H9 (cell line): ENCODE measurements at regions not wholly inside any gene's neighbourhood (a gene's known extent, or its start where the extent isn't known, plus 50 kb on each side); places are given as distances from the start of the nearest gene placed in this dataset.
A peak's percentile ranks its signal among the peaks of the same experiment; 100 is the strongest.

Source experiments
- DNase-seq: peaks from one replicate; pipeline ENCODE4 v3.0.0-alpha.2; 2017
- H2AFZ ChIP-seq: one replicate; pipeline ENCODE4 v1.6.1; 2013; ENCODE audit warnings: mild to moderate bottlenecking, low read length, control low read depth, moderate library complexity
- H2AK5ac ChIP-seq: 2 replicates; pipeline ENCODE4 v1.6.1; 2013; ENCODE audit warnings: low read length, control low read depth, mixed read lengths; ENCODE audit not compliant: insufficient read length
- H2BK120ac ChIP-seq: one replicate; pipeline ENCODE4 v1.6.1; 2013; ENCODE audit warnings: low read depth, mild to moderate bottlenecking, low read length, control low read depth, inconsistent platforms; ENCODE audit not compliant: poor library complexity, severe bottlenecking
- H2BK12ac ChIP-seq: 2 replicates; pipeline ENCODE4 v1.6.1; 2013; ENCODE audit warnings: low read length, control low read depth, mixed read lengths, low read depth; ENCODE audit not compliant: insufficient read length
- H2BK15ac ChIP-seq: 2 replicates; pipeline ENCODE4 v1.6.1; 2013; ENCODE audit warnings: low read depth, low read length, control low read depth
- H2BK20ac ChIP-seq: one replicate; pipeline ENCODE4 v1.6.1; 2013; ENCODE audit warnings: low read depth, mild to moderate bottlenecking, low read length, control low read depth, inconsistent platforms; ENCODE audit not compliant: poor library complexity, severe bottlenecking
- H2BK5ac ChIP-seq: 2 replicates; pipeline ENCODE4 v1.6.1; 2013; ENCODE audit warnings: low read length, control low read depth, mixed read lengths; ENCODE audit not compliant: insufficient read length
- H3K14ac ChIP-seq: 2 replicates; pipeline ENCODE4 v1.6.1; 2013; ENCODE audit warnings: low read length, control low read depth; ENCODE audit not compliant: insufficient read depth
- H3K18ac ChIP-seq: 2 replicates; pipeline ENCODE4 v1.6.1; 2013; ENCODE audit warnings: low read depth, mild to moderate bottlenecking, mixed read lengths, low read length, control low read depth; ENCODE audit not compliant: insufficient read length
- H3K23ac ChIP-seq: 2 replicates; pipeline ENCODE4 v1.6.1; 2013; ENCODE audit warnings: low read length, control low read depth, mixed read lengths, low read depth; ENCODE audit not compliant: insufficient read length
- H3K23me2 ChIP-seq: 2 replicates; pipeline ENCODE4 v1.6.1; 2013; ENCODE audit warnings: low read depth, mild to moderate bottlenecking, mixed read lengths, low read length, control low read depth; ENCODE audit not compliant: insufficient read length, poor library complexity, severe bottlenecking
- H3K27ac ChIP-seq: 2 replicates; pipeline ENCODE4 v1.5.1; 2013; ENCODE audit warnings: low read length, control low read depth, mixed read lengths, low read depth; ENCODE audit not compliant: insufficient read length
- H3K27me3 ChIP-seq: 2 replicates; pipeline ENCODE4 v1.6.1; 2013; ENCODE audit warnings: low read length, control low read depth, inconsistent platforms; ENCODE audit not compliant: insufficient read depth
- H3K4ac ChIP-seq: 2 replicates; pipeline ENCODE4 v1.6.1; 2013; ENCODE audit warnings: low read depth, mild to moderate bottlenecking, control low read depth, inconsistent platforms, low read length, moderate library complexity
- H3K4me1 ChIP-seq: 2 replicates; pipeline ENCODE4 v1.6.1; 2013; ENCODE audit warnings: low read length, control low read depth, inconsistent platforms; ENCODE audit not compliant: insufficient read depth
- H3K4me2 ChIP-seq: 2 replicates; pipeline ENCODE4 v1.6.1; 2013; ENCODE audit warnings: low read length, control low read depth, mixed read lengths; ENCODE audit not compliant: insufficient read length, insufficient read depth
- H3K56ac ChIP-seq: 2 replicates; pipeline ENCODE4 v1.6.1; 2013; ENCODE audit warnings: low read depth, mild to moderate bottlenecking, mixed read lengths, low read length, control low read depth; ENCODE audit not compliant: insufficient read length
- H3K79me1 ChIP-seq: 2 replicates; pipeline ENCODE4 v1.6.1; 2013; ENCODE audit warnings: low read depth, mild to moderate bottlenecking, moderate library complexity, low read length, control low read depth, inconsistent platforms; ENCODE audit not compliant: insufficient read depth, poor library complexity, severe bottlenecking
- H3K79me2 ChIP-seq: 2 replicates; pipeline ENCODE4 v1.6.1; 2013; ENCODE audit warnings: low read length, control low read depth, inconsistent platforms; ENCODE audit not compliant: insufficient read depth
- H3K9ac ChIP-seq: 2 replicates; pipeline ENCODE4 v1.6.1; 2013; ENCODE audit warnings: low read length, control low read depth, mixed read lengths; ENCODE audit not compliant: insufficient read length; ENCODE audit errors: extremely low read depth
- H3K9me3 ChIP-seq: one replicate; pipeline ENCODE4 v1.6.1; 2013; ENCODE audit warnings: low read depth, low read length, inconsistent platforms; ENCODE audit not compliant: control insufficient read depth
- H3T11ph ChIP-seq: one replicate; pipeline ENCODE4 v1.6.1; 2013; ENCODE audit warnings: mild to moderate bottlenecking, low read length, control low read depth, inconsistent platforms
- H4K20me1 ChIP-seq: one replicate; pipeline ENCODE4 v1.6.1; 2013; ENCODE audit not compliant: control insufficient read depth, insufficient read length, insufficient read depth
- H4K5ac ChIP-seq: 2 replicates; pipeline ENCODE4 v1.6.1; 2013; ENCODE audit warnings: low read depth, mild to moderate bottlenecking, mixed read lengths, low read length, control low read depth; ENCODE audit not compliant: insufficient read length
- H4K8ac ChIP-seq: replicated peaks from 2 replicates; pipeline ENCODE4 v1.6.1; 2013; ENCODE audit warnings: low read length, control low read depth, mixed read lengths, low read depth; ENCODE audit not compliant: insufficient read length
- H4K91ac ChIP-seq: 2 replicates; pipeline ENCODE4 v1.6.1; 2013; ENCODE audit warnings: low read depth, mild to moderate bottlenecking, moderate library complexity, mixed read lengths, low read length, control low read depth; ENCODE audit not compliant: insufficient read length
- H3K27ac Mint-ChIP-seq, 3 experiments: 2 replicates in 2 of 3; 3 replicates in 1 of 3; pipeline ENCODE4 v1.8.0; 2020 to 2021; ENCODE audit warnings: mixed read lengths in 3 of 3, mild to moderate bottlenecking in 1 of 3, moderate library complexity in 1 of 3
- H3K27me3 Mint-ChIP-seq: 2 replicates; pipeline ENCODE4 v1.8.0; 2021; ENCODE audit warnings: low read depth, mild to moderate bottlenecking, moderate library complexity, mixed read lengths
- H3K36me3 Mint-ChIP-seq, 3 experiments: 2 replicates in 2 of 3; 3 replicates in 1 of 3; pipeline ENCODE4 v1.8.0; 2020 to 2021; ENCODE audit warnings: low read depth in 3 of 3, mixed read lengths in 3 of 3; ENCODE audit not compliant: insufficient read depth in 1 of 3
- H3K4me1 Mint-ChIP-seq, 2 experiments: 2 replicates each; pipeline ENCODE4 v1.8.0; 2020; ENCODE audit warnings: mixed read lengths in 2 of 2
- H3K4me3 Mint-ChIP-seq, 2 experiments: 2 replicates in 1 of 2; 3 replicates in 1 of 2; pipeline ENCODE4 v1.8.0; 2020 to 2021; ENCODE audit warnings: mild to moderate bottlenecking in 2 of 2, mixed read lengths in 2 of 2, moderate library complexity in 1 of 2
- H3K9me3 Mint-ChIP-seq, 2 experiments: 2 replicates in 1 of 2; 3 replicates in 1 of 2; pipeline ENCODE4 v1.8.0; 2020; ENCODE audit warnings: mild to moderate bottlenecking in 2 of 2, mixed read lengths in 2 of 2, moderate library complexity in 1 of 2
- WGBS: extraction: QIAGEN DNeasy Blood & Tissue Kit; methylation state at CpG from one replicate; pipeline ENCODE4 v1.1.7; 2013; ENCODE audit warnings: missing lambda C conversion rate, low lambda C conversion rate, mixed read lengths; ENCODE audit not compliant: insufficient read length; ENCODE audit errors: extremely low coverage; 5-methylcytosine and 5-hydroxymethylcytosine counted together
- TF ChIP-seq, protein P1 (sequence below): fragments of 200-600 bp; sonication (generic); conservative IDR thresholded peaks from 3 replicates; pipeline ENCODE4 v1.8.0; 2021; ENCODE audit warnings: antibody characterized with exemption, mild to moderate bottlenecking

DNA sequence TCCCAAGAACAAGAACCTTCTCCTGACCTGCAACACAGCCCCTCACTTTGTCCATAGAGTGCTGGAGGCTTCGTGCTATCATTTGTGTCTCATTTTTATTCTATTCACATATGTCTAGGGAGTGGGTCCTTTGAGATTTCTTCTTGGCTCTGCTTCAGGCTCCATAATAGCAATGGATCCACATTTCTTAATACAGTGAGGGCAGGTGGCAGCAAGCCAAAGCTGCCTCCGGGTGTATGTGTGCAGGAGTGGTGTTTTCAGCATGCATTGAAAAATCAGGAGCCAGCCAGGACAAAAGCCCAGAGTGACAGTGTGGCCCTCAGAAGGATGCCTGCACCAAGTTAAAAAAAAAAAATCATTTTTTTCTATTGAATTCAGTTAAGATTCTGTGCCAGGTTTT lies 115.1 kb upstream of the PELI1 start:
- no peak overlapping the region for H3K4me2 ChIP-seq
- WGBS = no CpG with 5 or more reads among the region's 2 CpGs
- H4K91ac ChIP-seq = no peak overlapping the region
- no peaks in the 10 kb centered on the region for H4K20me1 ChIP-seq
- H2BK12ac ChIP-seq = no peak overlapping the region
- no peak overlapping the region for H2BK120ac ChIP-seq
- no peak overlapping the region; a peak in 1 of 5 replicates for H3K4me3 Mint-ChIP-seq
- no peak overlapping the region for H3K23ac ChIP-seq
- no peak overlapping the region for H3K14ac ChIP-seq
- no peak overlapping the region for H2BK5ac ChIP-seq
- no peak overlapping the region for H3T11ph ChIP-seq
- H3K9ac ChIP-seq = no peak overlapping the region
- no peak overlapping the region for H4K8ac ChIP-seq
- peaks cover 66 to 79% (median 67%) of the 10 kb centered on the region in 3 experiments for H3K36me3 Mint-ChIP-seq
- peaks cover 76 to 80% of the 10 kb centered on the region in 2 experiments for H3K4me1 Mint-ChIP-seq
- H3K9me3 Mint-ChIP-seq = no peaks in the 10 kb centered on the region
- no peak overlapping the region for H3K4ac ChIP-seq
- H2AFZ ChIP-seq = no peak overlapping the region
- H2BK15ac ChIP-seq = no peak overlapping the region
- H2BK20ac ChIP-seq = no peak overlapping the region
- H2AK5ac ChIP-seq = no peak overlapping the region
- H3K79me2 ChIP-seq = peaks cover 11% of the 10 kb centered on the region; the same call in 1 of the 2 replicates
- peaks cover 18% of the 10 kb centered on the region; the same call in 1 of the 2 replicates for H3K4me1 ChIP-seq
- H3K18ac ChIP-seq = no peak overlapping the region
- H3K27me3 ChIP-seq = no peaks in the 10 kb centered on the region
- H3K79me1 ChIP-seq = peaks cover 7% of the 10 kb centered on the region
- TF ChIP-seq, protein P1, sequence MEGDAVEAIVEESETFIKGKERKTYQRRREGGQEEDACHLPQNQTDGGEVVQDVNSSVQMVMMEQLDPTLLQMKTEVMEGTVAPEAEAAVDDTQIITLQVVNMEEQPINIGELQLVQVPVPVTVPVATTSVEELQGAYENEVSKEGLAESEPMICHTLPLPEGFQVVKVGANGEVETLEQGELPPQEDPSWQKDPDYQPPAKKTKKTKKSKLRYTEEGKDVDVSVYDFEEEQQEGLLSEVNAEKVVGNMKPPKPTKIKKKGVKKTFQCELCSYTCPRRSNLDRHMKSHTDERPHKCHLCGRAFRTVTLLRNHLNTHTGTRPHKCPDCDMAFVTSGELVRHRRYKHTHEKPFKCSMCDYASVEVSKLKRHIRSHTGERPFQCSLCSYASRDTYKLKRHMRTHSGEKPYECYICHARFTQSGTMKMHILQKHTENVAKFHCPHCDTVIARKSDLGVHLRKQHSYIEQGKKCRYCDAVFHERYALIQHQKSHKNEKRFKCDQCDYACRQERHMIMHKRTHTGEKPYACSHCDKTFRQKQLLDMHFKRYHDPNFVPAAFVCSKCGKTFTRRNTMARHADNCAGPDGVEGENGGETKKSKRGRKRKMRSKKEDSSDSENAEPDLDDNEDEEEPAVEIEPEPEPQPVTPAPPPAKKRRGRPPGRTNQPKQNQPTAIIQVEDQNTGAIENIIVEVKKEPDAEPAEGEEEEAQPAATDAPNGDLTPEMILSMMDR = no peak
- peak overlapping the region in 2 of 3 experiments; percentile 24 to 89; a peak in 4 of 7 replicates for H3K27ac Mint-ChIP-seq
- no peak overlapping the region for H3K27ac ChIP-seq
- no peaks in the 10 kb centered on the region for H3K27me3 Mint-ChIP-seq
- H3K9me3 ChIP-seq = no peaks in the 10 kb centered on the region
- H3K23me2 ChIP-seq = no peaks in the 10 kb centered on the region
- no peak overlapping the region for H3K56ac ChIP-seq
- H4K5ac ChIP-seq = no peak overlapping the region
- no peak for DNase-seq
